Right ventricle myocardium superior (tissue), 1 donor: ENCODE measurements at regions not wholly inside any gene's neighbourhood (a gene's known extent, or its start where the extent isn't known, plus 50 kb on each side); places are given as distances from the start of the nearest gene placed in this dataset.
"Not testable (repeated sequence)": the region's sequence is repeated elsewhere in the genome, so short reads cannot be mapped to it uniquely, and the experiment has no call there.

Experiments
- ATAC-seq: fragments of 200-7000 bp; cut with Tn5 transposase; one replicate; pipeline ENCODE4 v1.9.1; 2020; ENCODE audit warnings: mild to moderate bottlenecking; ENCODE audit not compliant: poor library complexity
- DNase-seq: peaks from one replicate; pipeline ENCODE4 v3.0.0-alpha.2; 2020
- intact Hi-C: fragments of 100-400 bp; cut with DNase I; formaldehyde crosslinking; loops from one replicate; pipeline ENCODE4 v1.11.2; 2022
- donor health status: DM: no; HTN: yes; CAD: no; lungs with severe emphysema.

- ATAC-seq (no peak), DNase-seq (no peak)
- intact Hi-C loops, result no loop called here
These were observed 140.7 kb downstream of the DYRK2 start for GRCh38 chr12:67789266-67789665.

- no peak for ATAC-seq
- no peak for DNase-seq
- intact Hi-C loops, result no loop called here
These were observed 142.1 kb downstream of the DYRK2 start for GRCh38 chr12:67790660-67791059.

- intact Hi-C loops, ATAC-seq, DNase-seq: not testable (repeated sequence)
These were observed 142.8 kb downstream of the DYRK2 start for GRCh38 chr12:67791362-67791761.

- DNase-seq, result no peak
- intact Hi-C loops, result no loop called here
- ATAC-seq, result no peak
These were observed 143.6 kb downstream of the DYRK2 start for GRCh38 chr12:67792185-67792584.

GRCh38 chr12:67794161-67794560 lies 145.6 kb downstream of the DYRK2 start:
- ATAC-seq, result no peak
- no peak for DNase-seq
- intact Hi-C loops, result no loop called here

GRCh38 chr12:67795236-67795635 lies 146.7 kb downstream of the DYRK2 start:
- no peak for ATAC-seq
- intact Hi-C loops, result no loop called here

GRCh38 chr12:67797185-67797741 lies 148.7 kb downstream of the DYRK2 start:
- ATAC-seq, result peak; percentile 85
- intact Hi-C loops, result no loop called here
- DNase-seq, result peak; percentile 42

More at GRCh38 chr12:67795236-67795635, 146.7 kb downstream of the DYRK2 start:
- no peak for DNase-seq

GRCh38 chr12:67797753-67798152 lies 149.2 kb downstream of the DYRK2 start:
- intact Hi-C loops, result no loop called here
- ATAC-seq (peak; percentile 50), DNase-seq (no peak)

GRCh38 chr12:67798768-67799167 lies 150.2 kb downstream of the DYRK2 start:
- intact Hi-C loops, result no loop called here
- DNase-seq (no peak), ATAC-seq (no peak)

- ATAC-seq (no peak), DNase-seq (no peak)
- intact Hi-C loops, result no loop called here
These were observed 154.2 kb downstream of the DYRK2 start for GRCh38 chr12:67802731-67803130.

- no peak for DNase-seq
- no peak for ATAC-seq
- intact Hi-C loops, result no loop called here
These were observed 154.9 kb downstream of the DYRK2 start for GRCh38 chr12:67803278-67803993.

- intact Hi-C loops, result no loop called here
- no peak for ATAC-seq
These were observed 155.6 kb downstream of the DYRK2 start for GRCh38 chr12:67804168-67804567.

GRCh38 chr12:67807814-67808213 lies 159.3 kb downstream of the DYRK2 start:
- ATAC-seq (no peak), DNase-seq (no peak)
- intact Hi-C loops, result no loop called here

More at GRCh38 chr12:67804168-67804567, 155.6 kb downstream of the DYRK2 start:
- no peak for DNase-seq

GRCh38 chr12:67810166-67810565 lies 161.6 kb downstream of the DYRK2 start:
- no peak for ATAC-seq
- intact Hi-C loops, result no loop called here

GRCh38 chr12:67811437-67812361 lies 163.2 kb downstream of the DYRK2 start:
- intact Hi-C loops, result no loop called here
- ATAC-seq, result no peak
- no peak for DNase-seq

More at GRCh38 chr12:67810166-67810565, 161.6 kb downstream of the DYRK2 start:
- no peak for DNase-seq

- intact Hi-C loops, result no loop called here
- ATAC-seq (no peak), DNase-seq (no peak)
These were observed 164.9 kb downstream of the DYRK2 start for GRCh38 chr12:67813456-67813904.

GRCh38 chr12:67816269-67816668 lies 167.7 kb downstream of the DYRK2 start:
- no peak for DNase-seq
- no peak for ATAC-seq
- intact Hi-C loops, result no loop called here

GRCh38 chr12:67818459-67818903 lies 169.9 kb downstream of the DYRK2 start:
- ATAC-seq (no peak), DNase-seq (no peak)
- intact Hi-C loops, result no loop called here

GRCh38 chr12:67819902-67820301 lies 169.3 kb upstream of the IFNG-AS1 start:
- DNase-seq (no peak), ATAC-seq (no peak)
- intact Hi-C loops, result no loop called here
